ENCODE measurements at regions not wholly inside any gene's neighbourhood (a gene's known extent, or its start where the extent isn't known, plus 50 kb on each side); places are given as distances from the start of the nearest gene placed in this dataset.

GRCh38 chrX:142256935-142257334, 51.8 kb upstream of the MAGEC2 start:
- TF ChIP-seq RAD21 (IDR thresholded peaks at IDR 0.05; ENCODE audit: low read length) (no peak), CTCF (conservative IDR thresholded peaks at IDR 0.05; ENCODE audit: low read depth, low read length) (no peak), RFX5 (IDR thresholded peaks at IDR 0.05; ENCODE audit: low read depth, low read length) (no peak), POLR2A (IDR thresholded peaks at IDR 0.05; ENCODE audit: low read depth, low read length) (no peak), RCOR1 (IDR thresholded peaks at IDR 0.05; ENCODE audit: insufficient replicate concordance, low read length) (no peak), MXI1 (IDR thresholded peaks at IDR 0.05; ENCODE audit: borderline replicate concordance, low read depth, low read length) (no peak), USF2 (IDR thresholded peaks at IDR 0.05; ENCODE audit: low read depth, low read length) (no peak), FOS (IDR thresholded peaks at IDR 0.05; ENCODE audit: low read depth, low read length) (no peak), MAFK (IDR thresholded peaks at IDR 0.05; ENCODE audit: low read depth, low read length) (no peak), CEBPB (IDR thresholded peaks at IDR 0.05; ENCODE audit: low read depth, low read length) (no peak), BHLHE40 (IDR thresholded peaks at IDR 0.05; ENCODE audit: low read depth, low read length) (no peak), MAZ (IDR thresholded peaks at IDR 0.05; ENCODE audit: borderline replicate concordance, low read depth, low read length) (no peak), SMC3 (IDR thresholded peaks at IDR 0.05; ENCODE audit: low read depth, low read length) (no peak)

Measured in IMR-90 (cell line).